NT2/D1 (cell line): ENCODE measurements at regions not wholly inside any gene's neighbourhood (a gene's known extent, or its start where the extent isn't known, plus 50 kb on each side); places are given as distances from the start of the nearest gene placed in this dataset.

Experiments
- SUZ12 ChIP-seq: IDR thresholded peaks from 2 replicates; pipeline ENCODE4 v1.6.1; 2011; ENCODE audit not compliant: insufficient read length, insufficient read depth; ENCODE audit errors: extremely low read depth
- YY1 ChIP-seq: IDR thresholded peaks from 2 replicates; pipeline ENCODE4 v1.6.1; 2011; ENCODE audit not compliant: insufficient read length, insufficient read depth
- ZNF274 ChIP-seq: IDR thresholded peaks from 2 replicates; pipeline ENCODE4 v1.6.1; 2011; ENCODE audit warnings: mild to moderate bottlenecking, low read depth, low read length

DNA sequence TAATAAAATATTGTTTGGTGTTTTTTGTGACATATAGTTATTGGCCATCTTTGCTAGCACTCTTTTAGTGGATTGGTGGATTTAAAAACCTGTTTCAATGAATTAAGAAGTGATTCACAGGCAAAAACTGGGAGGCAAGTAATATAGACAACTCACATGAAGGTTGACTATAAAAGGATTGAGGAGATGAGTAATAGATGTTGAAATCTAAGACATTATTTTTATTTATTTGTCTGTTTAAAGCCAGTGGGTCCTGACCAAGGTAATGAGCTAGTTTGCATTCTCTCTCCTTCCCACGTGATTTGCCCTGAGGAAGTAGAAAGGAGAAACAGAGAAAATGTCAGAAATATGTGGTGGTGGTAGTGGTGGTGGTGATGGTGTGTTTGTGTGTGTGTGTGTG, 351.5 kb upstream of the ZP4 start:
- TF ChIP-seq ZNF274 (no peak), YY1 (no peak), SUZ12 (no peak)
